ENCODE measurements at regions not wholly inside any gene's neighbourhood (a gene's known extent, or its start where the extent isn't known, plus 50 kb on each side); places are given as distances from the start of the nearest gene placed in this dataset.

GRCh38 chr4:153997516-153997915, 208.6 kb upstream of the SFRP2 start:
- DNase-seq (ENCODE audit: low spot score) = no peak
- ATAC-seq = no peak

- DNase-seq (ENCODE audit: low spot score) (no peak), ATAC-seq (no peak)
Observed at GRCh38 chr4:153989505-153989904, 200.6 kb upstream of the SFRP2 start.

- no peak for DNase-seq (ENCODE audit: low spot score)
- ATAC-seq = no peak
Observed at GRCh38 chr4:153988492-153989363, 199.8 kb upstream of the SFRP2 start.

GRCh38 chr4:153987291-153987690, 198.4 kb upstream of the SFRP2 start:
- ATAC-seq (no peak), DNase-seq (ENCODE audit: low spot score) (no peak)

- DNase-seq (ENCODE audit: low spot score) (no peak), ATAC-seq (no peak)
Observed at GRCh38 chr4:153976954-153977353, 188.1 kb upstream of the SFRP2 start.

- DNase-seq (ENCODE audit: low spot score) (no peak), ATAC-seq (peak; percentile 34)
Observed at GRCh38 chr4:153974452-153974851, 185.6 kb upstream of the SFRP2 start.

- no peak for DNase-seq (ENCODE audit: low spot score)
- peak; percentile 74 for ATAC-seq
Observed at GRCh38 chr4:153973942-153974341, 185.1 kb upstream of the SFRP2 start.

- no peak for DNase-seq (ENCODE audit: low spot score)
- ATAC-seq = no peak
Observed at GRCh38 chr4:153971899-153972298, 183.0 kb upstream of the SFRP2 start.

- ATAC-seq = no peak
- no peak for DNase-seq (ENCODE audit: low spot score)
Observed at GRCh38 chr4:153970169-153970568, 181.3 kb upstream of the SFRP2 start.

GRCh38 chr4:153969542-153969941, 180.7 kb upstream of the SFRP2 start:
- no peak for DNase-seq (ENCODE audit: low spot score)
- ATAC-seq = no peak

GRCh38 chr4:153966641-153967040, 177.8 kb upstream of the SFRP2 start:
- DNase-seq (ENCODE audit: low spot score) = no peak
- no peak for ATAC-seq

GRCh38 chr4:153963216-153963615, 174.3 kb upstream of the SFRP2 start:
- ATAC-seq = no peak
- DNase-seq (ENCODE audit: low spot score) = no peak

- no peak for ATAC-seq
- DNase-seq (ENCODE audit: low spot score) = no peak
Observed at GRCh38 chr4:153962311-153963039, 173.6 kb upstream of the SFRP2 start.

GRCh38 chr4:153955327-153955726, 166.4 kb upstream of the SFRP2 start:
- ATAC-seq (no peak), DNase-seq (ENCODE audit: low spot score) (no peak)

- no peak for DNase-seq (ENCODE audit: low spot score)
- no peak for ATAC-seq
Observed at GRCh38 chr4:153954654-153955053, 165.8 kb upstream of the SFRP2 start.

GRCh38 chr4:153950100-153950979, 161.5 kb upstream of the SFRP2 start:
- peak; percentile 25 for ATAC-seq
- DNase-seq (ENCODE audit: low spot score) = no peak

GRCh38 chr4:153948041-153948440, 159.2 kb upstream of the SFRP2 start:
- DNase-seq (ENCODE audit: low spot score) (no peak), ATAC-seq (no peak)

GRCh38 chr4:153947124-153947523, 158.2 kb upstream of the SFRP2 start:
- no peak for ATAC-seq
- DNase-seq (ENCODE audit: low spot score) = no peak

- ATAC-seq = no peak
- DNase-seq (ENCODE audit: low spot score) = no peak
Observed at GRCh38 chr4:153945704-153946103, 156.8 kb upstream of the SFRP2 start.

- DNase-seq (ENCODE audit: low spot score) (no peak), ATAC-seq (no peak)
Observed at GRCh38 chr4:153943738-153944415, 155.0 kb upstream of the SFRP2 start.

GRCh38 chr4:153940916-153941315, 152.0 kb upstream of the SFRP2 start:
- DNase-seq (ENCODE audit: low spot score) (no peak), ATAC-seq (no peak)
